AG08396 (cell line): ENCODE measurements at regions not wholly inside any gene's neighbourhood (a gene's known extent, or its start where the extent isn't known, plus 50 kb on each side); places are given as distances from the start of the nearest gene placed in this dataset.
"Not testable (repeated sequence)": the region's sequence is repeated elsewhere in the genome, so short reads cannot be mapped to it uniquely, and the experiment has no call there.

Experiments used
- DNase-seq: peaks from one replicate; pipeline ENCODE4 v3.0.0; 2012; ENCODE audit warnings: low spot score, mixed read lengths

GRCh38 chr14:53398616-53399015 is 245.5 kb upstream of the DDHD1 start:
- DNase-seq = no peak

- not testable (repeated sequence) for DNase-seq
Measured at GRCh38 chr14:53395267-53395666, 242.1 kb upstream of the DDHD1 start.

- peak; percentile 19 for DNase-seq
Measured at GRCh38 chr14:53391631-53392285, 238.6 kb upstream of the DDHD1 start.

GRCh38 chr14:53391156-53391555 is 238.0 kb upstream of the DDHD1 start:
- peak; percentile 23 for DNase-seq

- no peak for DNase-seq
Measured at GRCh38 chr14:53390008-53390407, 236.9 kb upstream of the DDHD1 start.

GRCh38 chr14:53389202-53389601 is 236.1 kb upstream of the DDHD1 start:
- no peak for DNase-seq

GRCh38 chr14:53386362-53386761 is 233.2 kb upstream of the DDHD1 start:
- DNase-seq = no peak

- DNase-seq = no peak
Measured at GRCh38 chr14:53384536-53384935, 231.4 kb upstream of the DDHD1 start.

GRCh38 chr14:53384073-53384472 is 230.9 kb upstream of the DDHD1 start:
- DNase-seq = no peak

GRCh38 chr14:53381895-53382294 is 228.8 kb upstream of the DDHD1 start:
- no peak for DNase-seq

- DNase-seq = no peak
Measured at GRCh38 chr14:53380867-53381225, 227.7 kb upstream of the DDHD1 start.

GRCh38 chr14:53380052-53380866 is 227.1 kb upstream of the DDHD1 start:
- no peak for DNase-seq

GRCh38 chr14:53378142-53378541 is 225.0 kb upstream of the DDHD1 start:
- DNase-seq = no peak

- no peak for DNase-seq
Measured at GRCh38 chr14:53376064-53376463, 222.9 kb upstream of the DDHD1 start.

- no peak for DNase-seq
Measured at GRCh38 chr14:53375599-53375998, 222.5 kb upstream of the DDHD1 start.

GRCh38 chr14:53368711-53369201 is 215.6 kb upstream of the DDHD1 start:
- DNase-seq = peak; percentile 31

GRCh38 chr14:53368066-53368465 is 214.9 kb upstream of the DDHD1 start:
- no peak for DNase-seq

GRCh38 chr14:53367644-53368026 is 214.5 kb upstream of the DDHD1 start:
- DNase-seq = no peak

GRCh38 chr14:53365486-53366130 is 212.5 kb upstream of the DDHD1 start:
- DNase-seq = no peak

- not testable (repeated sequence) for DNase-seq
Measured at GRCh38 chr14:53362916-53363315, 209.8 kb upstream of the DDHD1 start.

GRCh38 chr14:53360829-53361228 is 207.7 kb upstream of the DDHD1 start:
- no peak for DNase-seq

GRCh38 chr14:53358166-53358565 is 205.0 kb upstream of the DDHD1 start:
- DNase-seq = no peak
